ENCODE measurements at regions not wholly inside any gene's neighbourhood (a gene's known extent, or its start where the extent isn't known, plus 50 kb on each side); places are given as distances from the start of the nearest gene placed in this dataset.
A peak's percentile ranks its signal among the peaks of the same experiment; 100 is the strongest.

DNA sequence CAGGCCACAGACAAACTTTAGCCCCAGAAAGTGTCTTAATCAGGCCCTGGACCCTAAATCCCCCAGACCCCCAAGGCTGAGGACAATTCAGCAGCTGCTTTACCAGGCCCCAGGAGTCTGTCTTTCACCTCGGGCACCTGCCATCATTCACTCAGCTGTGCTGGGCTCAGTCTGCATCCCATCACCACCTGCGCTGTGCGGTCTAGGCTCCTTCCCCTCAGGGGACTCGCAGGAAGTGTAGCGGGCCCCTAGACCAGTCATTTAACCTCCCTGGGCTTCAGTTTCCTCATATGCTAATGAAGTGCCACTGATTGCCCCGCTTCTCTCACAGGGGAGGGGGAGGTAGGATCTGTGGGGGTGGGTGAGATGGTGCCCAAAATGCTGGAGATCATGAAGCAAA, 76.4 kb upstream of the ZMIZ1 start:
- Mint-ChIP-seq H3K4me3 (no peak overlapping the region), H3K4me1 (peaks cover 0 to 13% (median 7%) of the 10 kb centered on the region in 7 donors), H3K27me3 (peaks cover 0 to 6% (median 0%) of the 10 kb centered on the region in 5 donors), H3K36me3 (peaks cover 0 to 3% (median 0%) of the 10 kb centered on the region in 5 donors), H3K9me3 (no peaks in the 10 kb centered on the region), H3K27ac (no peak overlapping the region)
- ATAC-seq (peak; percentile 38), DNase-seq (no peak)
- Histone ChIP-seq H3K4me3 (ENCODE audit: low read length) (no peak overlapping the region), H3K27ac (ENCODE audit: low read depth, low read length) (no peak overlapping the region), H3K4me1 (ENCODE audit: control insufficient read depth in 2 of 2, insufficient read depth in 2 of 2, low read length in 2 of 2) (peaks cover 0 to 5% of the 10 kb centered on the region in 2 donors), H3K36me3 (ENCODE audit: control insufficient read depth in 2 of 3, insufficient read depth in 3 of 3, low read length in 3 of 3) (no peaks in the 10 kb centered on the region), H3K27me3 (ENCODE audit: control insufficient read depth in 2 of 2, insufficient read depth in 2 of 2, low read length in 2 of 2) (no peaks in the 10 kb centered on the region), H3K9me3 (ENCODE audit: control insufficient read depth in 2 of 3, low read length in 3 of 3) (no peaks in the 10 kb centered on the region)
- ChIA-PET CTCF (no interaction called here), POLR2A (no interaction called here)
- intact Hi-C loops (cut with micrococcal nuclease) = no loop called here

DNA sequence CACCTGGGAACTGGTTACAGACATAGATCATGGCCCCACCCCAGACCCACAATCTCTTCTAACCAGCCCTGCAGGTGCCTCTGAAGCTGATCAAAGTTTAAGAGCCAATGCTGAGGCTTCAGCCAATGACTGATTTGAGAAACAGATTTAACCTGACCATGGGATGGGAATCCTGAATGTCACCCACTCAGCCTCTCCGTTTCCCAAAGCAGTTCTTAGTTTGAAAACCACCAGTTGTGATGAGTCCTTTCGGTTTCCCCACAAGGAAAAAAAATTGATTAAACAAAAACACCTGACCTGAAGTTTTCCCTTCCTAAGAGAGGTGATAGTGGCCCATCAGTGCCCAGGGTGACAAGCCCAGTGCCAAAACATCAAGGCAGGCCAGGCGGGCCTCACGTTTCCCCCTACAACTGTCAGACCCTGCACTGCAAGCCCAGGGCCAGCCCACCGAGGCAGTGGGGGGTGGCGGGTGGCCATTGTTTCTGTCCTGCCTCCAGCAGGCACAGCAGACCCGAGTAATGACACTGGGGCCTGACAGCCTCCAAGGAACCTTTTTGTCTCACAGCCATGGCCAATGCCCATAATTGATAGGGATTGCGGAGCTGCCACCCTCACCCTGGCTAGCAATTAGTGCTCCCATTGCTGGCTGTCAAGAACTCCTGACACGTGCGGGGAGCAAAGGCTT, 75.4 kb upstream of the ZMIZ1 start:
- CTCF ChIA-PET = no interaction called here
- POLR2A ChIA-PET = no interaction called here
- DNase-seq (no peak), ATAC-seq (no peak)
- Histone ChIP-seq H3K27me3 (ENCODE audit: control insufficient read depth in 2 of 2, insufficient read depth in 2 of 2, low read length in 2 of 2) (no peaks in the 10 kb centered on the region), H3K9me3 (ENCODE audit: control insufficient read depth in 2 of 3, low read length in 3 of 3) (no peaks in the 10 kb centered on the region), H3K4me3 (ENCODE audit: low read length) (no peak overlapping the region), H3K4me1 (ENCODE audit: control insufficient read depth in 2 of 2, insufficient read depth in 2 of 2, low read length in 2 of 2) (peaks cover 0 to 5% of the 10 kb centered on the region in 2 donors), H3K27ac (ENCODE audit: low read depth, low read length) (no peak overlapping the region), H3K36me3 (ENCODE audit: control insufficient read depth in 2 of 3, insufficient read depth in 3 of 3, low read length in 3 of 3) (no peaks in the 10 kb centered on the region)
- Mint-ChIP-seq H3K36me3 (peaks cover 0 to under 1% (median 0%) of the 10 kb centered on the region in 5 donors), H3K4me1 (peaks cover 0 to 13% (median 10%) of the 10 kb centered on the region in 7 donors), H3K9me3 (no peaks in the 10 kb centered on the region), H3K27ac (peak overlapping the region in 1 of 9 donors; percentile 30), H3K4me3 (no peak overlapping the region), H3K27me3 (peaks cover 0 to 6% (median 0%) of the 10 kb centered on the region in 5 donors)
- intact Hi-C loops (cut with micrococcal nuclease) = no loop called here

DNA sequence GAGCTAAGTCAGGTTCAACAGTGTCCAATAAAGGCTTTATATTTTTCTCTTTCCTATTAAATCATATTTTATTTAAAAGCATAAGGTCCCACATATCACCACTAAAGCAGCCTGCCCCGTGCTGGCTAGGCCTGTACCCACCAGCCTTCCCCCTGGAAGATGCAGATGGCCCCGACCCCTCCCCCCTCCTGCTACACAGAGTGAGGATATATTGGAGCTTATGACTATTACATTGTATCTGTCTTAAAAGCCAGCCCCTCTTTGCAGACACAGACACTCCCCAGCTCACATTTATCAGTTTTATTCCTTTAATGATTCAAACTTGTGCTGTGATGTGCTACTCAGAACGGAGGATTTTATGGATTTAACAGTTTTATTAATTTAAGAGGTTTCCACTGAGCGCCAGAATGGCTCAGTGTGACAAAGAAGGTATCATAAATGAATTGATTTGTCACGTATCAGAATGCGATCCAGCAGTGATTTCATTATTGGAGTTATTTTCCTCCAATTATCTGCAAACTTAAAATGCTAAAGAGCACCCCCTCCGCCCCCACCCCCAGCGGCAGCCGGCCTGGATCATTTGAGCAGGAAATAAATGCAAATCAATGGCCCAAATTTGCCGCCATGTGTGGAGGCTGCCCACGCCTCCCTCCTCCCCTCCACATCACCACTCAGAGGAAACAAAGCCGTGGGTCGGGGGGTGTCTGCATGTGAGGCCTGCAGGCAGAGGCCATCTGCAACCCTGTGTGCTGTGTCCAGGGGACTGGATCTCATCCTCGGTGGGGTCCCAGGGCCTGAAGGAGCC, 72.6 kb upstream of the ZMIZ1 start:
- ATAC-seq (no peak), DNase-seq (no peak)
- Mint-ChIP-seq H3K9me3 (peaks cover 0 to 2% (median 0%) of the 10 kb centered on the region in 11 donors), H3K27ac (peak overlapping the region in 2 of 9 donors; percentile 25 to 49), H3K4me3 (no peak overlapping the region), H3K36me3 (no peaks in the 10 kb centered on the region), H3K4me1 (peaks cover 0 to 13% (median 5%) of the 10 kb centered on the region in 7 donors), H3K27me3 (peaks cover 0 to 8% (median 4%) of the 10 kb centered on the region in 5 donors)
- ChIA-PET CTCF (no interaction called here), POLR2A (no interaction called here)
- Histone ChIP-seq H3K27me3 (ENCODE audit: control insufficient read depth in 2 of 2, insufficient read depth in 2 of 2, low read length in 2 of 2) (no peaks in the 10 kb centered on the region), H3K27ac (ENCODE audit: low read depth, low read length) (no peak overlapping the region), H3K4me1 (ENCODE audit: control insufficient read depth in 2 of 2, insufficient read depth in 2 of 2, low read length in 2 of 2) (peaks cover 0 to 5% of the 10 kb centered on the region in 2 donors), H3K9me3 (ENCODE audit: control insufficient read depth in 2 of 3, low read length in 3 of 3) (no peaks in the 10 kb centered on the region), H3K36me3 (ENCODE audit: control insufficient read depth in 2 of 3, insufficient read depth in 3 of 3, low read length in 3 of 3) (no peaks in the 10 kb centered on the region), H3K4me3 (ENCODE audit: low read length) (no peak overlapping the region)
- intact Hi-C loops (cut with micrococcal nuclease) = no loop called here

DNA sequence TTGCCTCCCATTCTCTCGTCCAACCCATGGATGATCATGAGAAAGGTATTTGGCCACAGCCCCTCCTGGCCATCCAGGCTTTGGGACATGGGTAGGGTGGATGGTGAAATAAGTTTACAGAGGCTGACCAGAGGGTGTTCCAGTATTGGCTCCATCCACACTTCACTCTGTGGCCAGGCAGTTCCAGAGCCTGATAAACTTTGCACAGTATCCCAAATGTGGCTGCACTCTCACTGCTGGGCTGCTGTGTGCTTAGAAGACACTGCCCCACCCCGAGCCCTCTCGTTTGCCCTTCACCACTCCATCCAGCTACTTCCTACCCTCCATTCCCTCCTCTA, 72.0 kb upstream of the ZMIZ1 start:
- H3K27me3 ChIP-seq (ENCODE audit: control insufficient read depth in 2 of 2, insufficient read depth in 2 of 2, low read length in 2 of 2) = no peaks in the 10 kb centered on the region
- intact Hi-C loops (cut with micrococcal nuclease) = no loop called here
- ATAC-seq (no peak), DNase-seq (no peak)
- peaks cover 0 to 2% (median 0%) of the 10 kb centered on the region in 11 donors for H3K9me3 Mint-ChIP-seq
- H3K27ac Mint-ChIP-seq = peak overlapping the region in 1 of 9 donors; percentile 47
- H3K36me3 ChIP-seq (ENCODE audit: control insufficient read depth in 2 of 3, insufficient read depth in 3 of 3, low read length in 3 of 3) = no peaks in the 10 kb centered on the region
- CTCF ChIA-PET = no interaction called here
- peaks cover 0 to 5% of the 10 kb centered on the region in 2 donors for H3K4me1 ChIP-seq (ENCODE audit: control insufficient read depth in 2 of 2, insufficient read depth in 2 of 2, low read length in 2 of 2)
- no peak overlapping the region for H3K4me3 Mint-ChIP-seq
- H3K36me3 Mint-ChIP-seq = no peaks in the 10 kb centered on the region
- H3K27ac ChIP-seq (ENCODE audit: low read depth, low read length) = no peak overlapping the region
- H3K4me1 Mint-ChIP-seq = peaks cover 0 to 11% (median 10%) of the 10 kb centered on the region in 7 donors
- H3K27me3 Mint-ChIP-seq = peaks cover 0 to 9% (median 5%) of the 10 kb centered on the region in 5 donors
- POLR2A ChIA-PET = no interaction called here
- H3K4me3 ChIP-seq (ENCODE audit: low read length) = no peak overlapping the region
- H3K9me3 ChIP-seq (ENCODE audit: control insufficient read depth in 2 of 3, low read length in 3 of 3) = no peaks in the 10 kb centered on the region

DNA sequence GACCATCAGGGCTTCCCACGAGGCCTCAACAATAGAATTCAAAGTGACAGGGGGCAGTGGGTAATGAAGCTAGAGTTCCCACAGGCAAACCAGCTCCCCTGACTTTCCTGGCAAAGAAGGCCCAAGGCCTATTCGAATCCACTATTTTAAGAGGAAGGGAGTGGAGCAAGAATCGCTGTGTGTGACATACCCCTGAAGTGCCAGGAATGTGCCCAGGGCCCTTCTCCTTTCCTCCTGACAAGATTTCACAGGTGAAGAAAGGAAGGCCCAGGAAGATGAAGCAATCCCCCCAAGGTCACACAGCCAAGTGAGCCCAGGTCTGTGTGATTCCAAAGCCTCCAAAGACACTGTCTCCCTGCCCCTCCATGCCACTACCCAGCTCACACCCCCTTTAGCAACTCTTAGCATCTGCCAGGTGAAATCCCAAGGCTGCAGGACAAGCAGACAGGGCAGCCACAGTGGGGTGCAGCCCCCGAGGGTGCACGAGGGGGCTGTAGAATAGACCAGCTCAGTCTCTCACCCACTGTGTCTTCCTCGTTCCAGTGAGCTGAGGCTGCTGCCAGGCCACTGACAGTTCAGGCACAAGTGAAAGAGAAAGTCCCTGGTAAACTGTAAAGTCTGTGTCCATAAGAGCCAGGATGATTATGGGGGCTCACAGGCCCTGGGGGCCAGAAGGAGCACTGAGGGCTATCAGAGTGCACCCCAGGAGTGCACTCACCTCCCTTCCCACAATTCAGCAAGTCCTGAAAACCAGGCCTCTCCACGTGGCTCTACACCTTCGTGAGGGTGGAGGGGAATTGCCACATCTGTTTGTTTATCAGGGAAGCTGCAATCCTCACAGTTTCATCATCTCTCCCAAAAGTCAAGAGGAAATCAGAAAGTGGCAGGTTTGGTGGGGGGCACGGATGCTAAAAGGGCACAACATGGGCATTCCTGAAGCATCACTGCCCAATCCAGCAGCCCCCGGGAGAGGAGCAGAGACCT, 70.8 kb upstream of the ZMIZ1 start:
- H3K27me3 ChIP-seq (ENCODE audit: control insufficient read depth in 2 of 2, insufficient read depth in 2 of 2, low read length in 2 of 2) = no peaks in the 10 kb centered on the region
- DNase-seq (no peak), ATAC-seq (no peak)
- H3K27me3 Mint-ChIP-seq = peaks cover 0 to 9% (median 5%) of the 10 kb centered on the region in 5 donors
- H3K4me1 ChIP-seq (ENCODE audit: control insufficient read depth in 2 of 2, insufficient read depth in 2 of 2, low read length in 2 of 2) = no peaks in the 10 kb centered on the region
- POLR2A ChIA-PET = interaction anchor here (1.2 kb wide), 1 partner anchor 17 kb away, joined by 3 read pairs; no protein-coding TSS in a partner anchor
- H3K27ac ChIP-seq (ENCODE audit: low read depth, low read length) = no peak overlapping the region
- peaks cover 0 to 2% (median 0%) of the 10 kb centered on the region in 11 donors for H3K9me3 Mint-ChIP-seq
- H3K4me3 ChIP-seq (ENCODE audit: low read length) = no peak overlapping the region
- CTCF ChIA-PET = no interaction called here
- H3K27ac Mint-ChIP-seq = peak overlapping the region in 1 of 9 donors; percentile 23
- H3K36me3 Mint-ChIP-seq = no peaks in the 10 kb centered on the region
- no peaks in the 10 kb centered on the region for H3K9me3 ChIP-seq (ENCODE audit: control insufficient read depth in 2 of 3, low read length in 3 of 3)
- H3K4me1 Mint-ChIP-seq = peaks cover 0 to 11% (median 2%) of the 10 kb centered on the region in 7 donors
- no peaks in the 10 kb centered on the region for H3K36me3 ChIP-seq (ENCODE audit: control insufficient read depth in 2 of 3, insufficient read depth in 3 of 3, low read length in 3 of 3)
- intact Hi-C loops (cut with micrococcal nuclease) = no loop called here
- no peak overlapping the region for H3K4me3 Mint-ChIP-seq

DNA sequence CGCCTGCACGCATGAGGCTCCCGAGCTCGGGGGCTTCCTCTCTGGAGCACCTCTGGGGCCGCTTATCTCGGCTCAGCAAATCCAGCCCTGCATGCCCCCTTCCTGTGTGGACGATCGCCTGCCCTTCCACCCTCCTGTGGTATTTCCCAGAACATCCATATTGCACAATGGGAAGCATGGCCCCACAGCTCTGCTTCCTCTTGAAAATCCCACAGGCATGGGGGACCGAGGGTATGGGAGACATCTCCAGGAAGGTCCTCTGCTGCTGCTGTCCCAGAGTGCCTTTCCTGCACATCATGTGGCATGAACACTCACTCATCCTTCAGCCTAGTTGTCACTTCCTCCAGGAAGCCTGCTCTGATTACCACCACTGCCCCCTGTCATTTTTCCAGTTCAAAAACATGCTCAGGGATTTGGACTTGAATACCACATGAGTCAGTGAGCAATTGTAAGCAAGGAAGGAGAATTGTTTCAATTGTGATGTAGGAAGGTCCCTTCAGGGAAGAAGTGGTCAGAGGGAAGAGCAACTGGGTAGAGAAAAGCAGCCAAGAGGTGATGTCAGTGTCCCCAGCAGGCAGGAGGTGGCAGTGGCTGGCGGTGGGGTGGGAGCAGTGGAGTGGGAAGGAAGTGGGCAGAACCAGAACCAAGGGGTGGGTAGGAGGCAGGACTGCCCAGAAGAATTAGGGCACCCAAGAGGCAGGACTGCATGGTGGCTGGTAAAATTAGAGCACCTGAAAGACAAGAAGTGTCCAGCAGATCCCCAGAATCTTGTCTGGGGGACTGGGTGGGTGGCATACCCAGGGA, 67.5 kb upstream of the ZMIZ1 start:
- Mint-ChIP-seq H3K9me3 (peaks cover 0 to 2% (median 0%) of the 10 kb centered on the region in 11 donors), H3K36me3 (no peaks in the 10 kb centered on the region), H3K27me3 (peaks cover 0 to 9% (median 5%) of the 10 kb centered on the region in 5 donors), H3K4me1 (peaks cover 3 to 13% (median 6%) of the 10 kb centered on the region in 7 donors), H3K27ac (peak overlapping the region in 1 of 9 donors; percentile 18), H3K4me3 (no peak overlapping the region)
- POLR2A ChIA-PET = no interaction called here
- Histone ChIP-seq H3K27me3 (ENCODE audit: control insufficient read depth in 2 of 2, insufficient read depth in 2 of 2, low read length in 2 of 2) (no peaks in the 10 kb centered on the region), H3K9me3 (ENCODE audit: control insufficient read depth in 2 of 3, low read length in 3 of 3) (no peaks in the 10 kb centered on the region), H3K36me3 (ENCODE audit: control insufficient read depth in 2 of 3, insufficient read depth in 3 of 3, low read length in 3 of 3) (no peaks in the 10 kb centered on the region), H3K4me3 (ENCODE audit: low read length) (no peak overlapping the region), H3K4me1 (ENCODE audit: control insufficient read depth in 2 of 2, insufficient read depth in 2 of 2, low read length in 2 of 2) (no peaks in the 10 kb centered on the region), H3K27ac (ENCODE audit: low read depth, low read length) (no peak overlapping the region)
- DNase-seq = no peak
- intact Hi-C loops (cut with micrococcal nuclease) = no loop called here
- CTCF ChIA-PET = no interaction called here
- peak; percentile 40 for ATAC-seq

All from naive thymus-derived CD4-positive, alpha-beta T cell (primary cell).